Right lobe of liver (tissue), 4 donors: ENCODE measurements at regions not wholly inside any gene's neighbourhood (a gene's known extent, or its start where the extent isn't known, plus 50 kb on each side); places are given as distances from the start of the nearest gene placed in this dataset.
"Not testable (repeated sequence)": the region's sequence is repeated elsewhere in the genome, so short reads cannot be mapped to it uniquely, and the experiment has no call there.

Experiments
- CTCF ChIP-seq, 4 donors: fragments of 200-600 bp in 3 of 4; fragments of 450-650 bp in 1 of 4; IDR thresholded peaks; one replicate each; pipeline versions ENCODE4 v1.5.1 to v1.8.0; 2016 to 2022; ENCODE audit warnings: antibody characterized with exemption in 4 of 4, mild to moderate bottlenecking in 2 of 4
- POLR2A ChIP-seq: fragments of 450-650 bp; IDR thresholded peaks from one replicate; pipeline ENCODE4 v1.6.1; 2017; ENCODE audit warnings: antibody characterized with exemption, mild to moderate bottlenecking
- donor health status: DM: no; HTN: no; CAD: no.
- donor health status: DM: no; HTN: no; CAD: no.
- donor health status: DM: no; HTN: yes; CAD: no.

GRCh38 chr12:31174293-31174692, 100.6 kb downstream of the DDX11 start:
- not testable (repeated sequence) for TF ChIP-seq POLR2A; CTCF (IDR thresholded peaks at IDR 0.05)
